Uterus (tissue), 2 donors: ENCODE measurements at regions not wholly inside any gene's neighbourhood (a gene's known extent, or its start where the extent isn't known, plus 50 kb on each side); places are given as distances from the start of the nearest gene placed in this dataset.

Experiments
- POLR2A ChIP-seq, 2 donors: fragments of 450-650 bp; IDR thresholded peaks; one replicate each; pipeline ENCODE4 v1.6.1; 2016; ENCODE audit warnings: antibody characterized with exemption in 2 of 2, mild to moderate bottlenecking in 1 of 2, moderate library complexity in 1 of 2
- TF ChIP-seq, protein P1 (sequence below), 4 experiments: fragments of 200-600 bp in 2 of 4; fragments of 450-650 bp in 2 of 4; sonication (generic) in 2 of 4; IDR thresholded peaks; one replicate each; pipeline ENCODE4 v1.5.1; 2016 to 2019; ENCODE audit warnings: antibody characterized with exemption in 4 of 4, mild to moderate bottlenecking in 2 of 4, moderate library complexity in 1 of 4

DNA sequence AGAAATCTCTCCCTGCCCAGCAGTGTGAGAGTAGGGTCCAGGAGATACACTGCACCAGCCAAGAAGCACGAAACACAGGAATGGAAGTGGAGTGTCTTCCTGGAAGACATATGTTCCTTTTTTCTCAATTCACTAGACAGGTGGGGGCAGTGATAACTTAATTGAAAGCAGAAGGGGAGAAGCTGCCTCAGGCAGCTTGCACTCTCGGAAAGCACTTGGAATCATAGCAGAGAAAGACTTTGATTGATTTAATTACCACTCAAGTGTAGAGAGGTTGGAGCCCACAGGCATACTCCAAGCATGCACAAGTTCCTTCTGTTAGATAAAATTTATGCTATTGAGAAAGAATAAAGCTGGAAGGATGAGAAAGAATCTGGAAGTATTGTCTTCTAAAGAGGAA lies 249.4 kb downstream of the SLITRK6 start:
- TF ChIP-seq, protein P1, sequence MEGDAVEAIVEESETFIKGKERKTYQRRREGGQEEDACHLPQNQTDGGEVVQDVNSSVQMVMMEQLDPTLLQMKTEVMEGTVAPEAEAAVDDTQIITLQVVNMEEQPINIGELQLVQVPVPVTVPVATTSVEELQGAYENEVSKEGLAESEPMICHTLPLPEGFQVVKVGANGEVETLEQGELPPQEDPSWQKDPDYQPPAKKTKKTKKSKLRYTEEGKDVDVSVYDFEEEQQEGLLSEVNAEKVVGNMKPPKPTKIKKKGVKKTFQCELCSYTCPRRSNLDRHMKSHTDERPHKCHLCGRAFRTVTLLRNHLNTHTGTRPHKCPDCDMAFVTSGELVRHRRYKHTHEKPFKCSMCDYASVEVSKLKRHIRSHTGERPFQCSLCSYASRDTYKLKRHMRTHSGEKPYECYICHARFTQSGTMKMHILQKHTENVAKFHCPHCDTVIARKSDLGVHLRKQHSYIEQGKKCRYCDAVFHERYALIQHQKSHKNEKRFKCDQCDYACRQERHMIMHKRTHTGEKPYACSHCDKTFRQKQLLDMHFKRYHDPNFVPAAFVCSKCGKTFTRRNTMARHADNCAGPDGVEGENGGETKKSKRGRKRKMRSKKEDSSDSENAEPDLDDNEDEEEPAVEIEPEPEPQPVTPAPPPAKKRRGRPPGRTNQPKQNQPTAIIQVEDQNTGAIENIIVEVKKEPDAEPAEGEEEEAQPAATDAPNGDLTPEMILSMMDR (IDR thresholded peaks at IDR 0.05) = no peak
- TF ChIP-seq POLR2A (IDR thresholded peaks at IDR 0.05) = no peak
